Prostate gland (tissue), 2 donors: ENCODE measurements at regions not wholly inside any gene's neighbourhood (a gene's known extent, or its start where the extent isn't known, plus 50 kb on each side); places are given as distances from the start of the nearest gene placed in this dataset.

Experiments
- CTCF ChIP-seq, 4 experiments: fragments of 200-600 bp in 2 of 4; fragments of 450-650 bp in 2 of 4; sonication (generic) in 2 of 4; IDR thresholded peaks; 1 replicate in 3 of 4; 2 replicates in 1 of 4; pipeline ENCODE4 v1.5.1; 2016 to 2019; ENCODE audit warnings: antibody characterized with exemption in 4 of 4, mild to moderate bottlenecking in 2 of 4, moderate library complexity in 2 of 4
- POLR2A ChIP-seq: fragments of 450-650 bp; IDR thresholded peaks from one replicate; pipeline ENCODE4 v1.6.1; 2016; ENCODE audit warnings: antibody characterized with exemption, mild to moderate bottlenecking
- POLR2AphosphoS5 ChIP-seq: sonication (generic); formaldehyde crosslinking; IDR thresholded peaks from one replicate; pipeline ENCODE4 v1.6.1; 2017; ENCODE audit warnings: antibody characterized with exemption

DNA sequence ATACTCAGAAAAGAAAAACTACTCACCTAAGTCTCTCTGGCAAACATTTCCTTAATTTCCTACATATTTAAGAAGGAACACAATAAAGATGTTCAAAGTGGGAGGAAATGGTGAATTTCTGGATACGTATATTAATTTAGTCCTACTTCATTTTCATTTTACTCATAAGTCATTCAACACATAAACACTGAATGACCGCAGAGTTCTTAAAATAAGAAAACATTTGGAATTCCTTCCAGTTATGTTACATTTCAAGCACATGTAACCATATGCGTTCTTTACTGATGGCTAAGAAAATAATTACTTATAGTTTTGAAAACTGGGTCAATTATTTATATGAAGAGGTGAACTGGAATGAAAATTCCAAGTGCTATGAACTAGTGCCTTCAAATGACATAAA, 409.3 kb downstream of the BCAT1 start:
- TF ChIP-seq CTCF (IDR thresholded peaks at IDR 0.05) (no peak), POLR2AphosphoS5 (no peak), POLR2A (no peak)
